Upper lobe of right lung (tissue), 1 donor: ENCODE measurements at regions not wholly inside any gene's neighbourhood (a gene's known extent, or its start where the extent isn't known, plus 50 kb on each side); places are given as distances from the start of the nearest gene placed in this dataset.
A peak's percentile ranks its signal among the peaks of the same experiment; 100 is the strongest.

Experiments
- ATAC-seq: fragments of 200-7000 bp; cut with Tn5 transposase; one replicate; pipeline ENCODE4 v1.9.1; 2020; ENCODE audit warnings: mild to moderate bottlenecking, moderate library complexity
- DNase-seq: peaks from one replicate; pipeline ENCODE4 v3.0.0-alpha.2; 2020
- H3K27ac ChIP-seq: fragments of 200-600 bp; one replicate; pipeline ENCODE4 v1.8.0; 2022
- H3K27me3 ChIP-seq: fragments of 200-600 bp; one replicate; pipeline ENCODE4 v1.8.0; 2022; ENCODE audit warnings: mild to moderate bottlenecking
- H3K36me3 ChIP-seq: fragments of 200-600 bp; one replicate; pipeline ENCODE4 v1.8.0; 2022
- H3K4me1 ChIP-seq: fragments of 200-600 bp; one replicate; pipeline ENCODE4 v1.8.0; 2022
- H3K4me3 ChIP-seq: fragments of 200-600 bp; one replicate; pipeline ENCODE4 v1.8.0; 2022; ENCODE audit warnings: mild to moderate bottlenecking
- H3K9me3 ChIP-seq: fragments of 200-600 bp; one replicate; pipeline ENCODE4 v1.8.0; 2022
- CTCF ChIP-seq: fragments of 200-600 bp; IDR thresholded peaks from one replicate; pipeline ENCODE4 v1.8.0; 2022; ENCODE audit warnings: antibody characterized with exemption
- intact Hi-C: fragments of 100-400 bp; cut with DNase I; formaldehyde crosslinking; loops from one replicate; pipeline ENCODE4 v1.11.0; 2022
- donor health status: DM: no; HTN: yes; CAD: no; lungs with severe emphysema.

- Histone ChIP-seq H3K4me3 (no peak overlapping the region), H3K27ac (peak overlapping the region; percentile 34), H3K4me1 (no peaks in the 10 kb centered on the region), H3K27me3 (no peaks in the 10 kb centered on the region), H3K36me3 (no peaks in the 10 kb centered on the region), H3K9me3 (no peaks in the 10 kb centered on the region)
- no peak for ATAC-seq
- intact Hi-C loops: no loop called here
- no peak for TF ChIP-seq CTCF
- DNase-seq: no peak
Measured at GRCh38 chr7:25831831-25832411, 320.1 kb upstream of the NFE2L3 start.

GRCh38 chr7:25832456-25832855 lies 319.5 kb upstream of the NFE2L3 start:
- ATAC-seq: no peak
- H3K4me1 ChIP-seq: no peaks in the 10 kb centered on the region
- no peak for DNase-seq
- no peaks in the 10 kb centered on the region for H3K27me3 ChIP-seq
- no peak overlapping the region for H3K4me3 ChIP-seq
- no peak for TF ChIP-seq CTCF
- no peaks in the 10 kb centered on the region for H3K9me3 ChIP-seq
- H3K36me3 ChIP-seq: no peaks in the 10 kb centered on the region
- intact Hi-C loops: no loop called here
- H3K27ac ChIP-seq: no peak overlapping the region

- Histone ChIP-seq H3K4me3 (no peak overlapping the region), H3K27me3 (no peaks in the 10 kb centered on the region), H3K36me3 (no peaks in the 10 kb centered on the region), H3K9me3 (no peaks in the 10 kb centered on the region), H3K27ac (no peak overlapping the region), H3K4me1 (no peaks in the 10 kb centered on the region)
- DNase-seq: no peak
- no peak for TF ChIP-seq CTCF
- ATAC-seq: no peak
- intact Hi-C loops: no loop called here
Measured at GRCh38 chr7:25832929-25833328, 319.1 kb upstream of the NFE2L3 start.

- H3K27me3 ChIP-seq: no peaks in the 10 kb centered on the region
- TF ChIP-seq CTCF: no peak
- DNase-seq (no peak), ATAC-seq (no peak)
- no peaks in the 10 kb centered on the region for H3K4me1 ChIP-seq
- no peak overlapping the region for H3K27ac ChIP-seq
- no peaks in the 10 kb centered on the region for H3K36me3 ChIP-seq
- no peak overlapping the region for H3K4me3 ChIP-seq
- no peaks in the 10 kb centered on the region for H3K9me3 ChIP-seq
- intact Hi-C loops: no loop called here
Measured at GRCh38 chr7:25834050-25834449, 317.9 kb upstream of the NFE2L3 start.

GRCh38 chr7:25835197-25835596 lies 316.8 kb upstream of the NFE2L3 start:
- intact Hi-C loops: no loop called here
- H3K4me1 ChIP-seq: no peaks in the 10 kb centered on the region
- DNase-seq (no peak), ATAC-seq (no peak)
- no peaks in the 10 kb centered on the region for H3K27me3 ChIP-seq
- TF ChIP-seq CTCF: no peak
- no peaks in the 10 kb centered on the region for H3K9me3 ChIP-seq
- no peak overlapping the region for H3K27ac ChIP-seq
- no peak overlapping the region for H3K4me3 ChIP-seq
- H3K36me3 ChIP-seq: no peaks in the 10 kb centered on the region
